Osteocyte (in vitro differentiated cells): ENCODE measurements at regions not wholly inside any gene's neighbourhood (a gene's known extent, or its start where the extent isn't known, plus 50 kb on each side); places are given as distances from the start of the nearest gene placed in this dataset.
"Not testable (repeated sequence)": the region's sequence is repeated elsewhere in the genome, so short reads cannot be mapped to it uniquely, and the experiment has no call there.

Experiments used
- DNase-seq: peaks from one replicate; pipeline ENCODE4 v3.0.0; 2021; ENCODE audit warnings: mixed read lengths; ENCODE audit not compliant: unreplicated experiment; ENCODE audit errors: extremely low spot score
- H3K27ac Mint-ChIP-seq: one replicate; pipeline ENCODE4 v1.8.0; 2021; ENCODE audit warnings: mild to moderate bottlenecking, mixed read lengths; ENCODE audit not compliant: unreplicated experiment
- H3K27me3 Mint-ChIP-seq: one replicate; pipeline ENCODE4 v1.8.0; 2021; ENCODE audit warnings: mixed read lengths; ENCODE audit not compliant: unreplicated experiment
- H3K36me3 Mint-ChIP-seq: one replicate; pipeline ENCODE4 v1.8.0; 2021; ENCODE audit warnings: mixed read lengths; ENCODE audit not compliant: unreplicated experiment
- H3K4me1 Mint-ChIP-seq: one replicate; pipeline ENCODE4 v1.8.0; 2021; ENCODE audit warnings: mixed read lengths; ENCODE audit not compliant: unreplicated experiment
- H3K4me3 Mint-ChIP-seq: one replicate; pipeline ENCODE4 v1.8.0; 2021; ENCODE audit warnings: mild to moderate bottlenecking, moderate library complexity, mixed read lengths; ENCODE audit not compliant: unreplicated experiment
- H3K9me3 Mint-ChIP-seq: one replicate; pipeline ENCODE4 v1.8.0; 2021; ENCODE audit warnings: mixed read lengths; ENCODE audit not compliant: unreplicated experiment
- TF ChIP-seq, protein P1 (sequence below): fragments of 200-600 bp; sonication (generic); IDR thresholded peaks from 2 replicates; pipeline ENCODE4 v1.5.0; 2021; ENCODE audit warnings: antibody characterized with exemption, mild to moderate bottlenecking, moderate library complexity

DNA sequence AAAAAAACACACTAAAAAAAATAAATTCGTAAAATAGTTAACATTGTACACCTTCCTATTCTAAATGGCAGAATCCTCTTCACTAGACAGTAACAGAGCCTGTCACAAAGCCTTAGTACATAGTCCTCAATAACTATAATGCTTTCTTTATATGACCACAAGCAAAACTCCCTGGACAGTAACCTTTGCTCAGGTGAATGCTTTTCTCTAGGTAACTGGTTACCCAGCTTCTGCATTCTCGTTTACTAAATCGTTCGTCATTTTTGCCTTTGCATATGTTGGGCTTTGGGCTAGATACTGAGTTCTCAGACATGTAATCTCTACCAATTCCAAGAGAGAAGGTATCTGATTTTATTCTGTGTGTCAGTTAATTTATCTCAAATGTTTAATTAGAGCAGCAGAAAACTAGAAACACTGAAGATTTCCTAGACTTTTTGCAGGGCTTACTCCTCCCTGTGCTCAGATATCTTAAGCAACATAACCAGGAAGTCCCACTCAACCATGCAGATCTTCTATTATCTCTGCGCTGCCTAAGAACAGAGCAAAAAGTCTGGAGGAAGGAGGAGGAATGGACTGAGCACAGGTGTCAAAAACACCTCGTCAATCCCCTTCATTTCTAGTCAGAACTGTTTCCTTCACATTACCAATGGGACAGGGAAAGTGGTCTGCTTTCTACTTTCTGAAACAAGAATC is 247.7 kb downstream of the SOCS6 start:
- no peak overlapping the region for H3K27ac Mint-ChIP-seq
- no peaks in the 10 kb centered on the region for H3K4me1 Mint-ChIP-seq
- no peak for DNase-seq
- H3K27me3 Mint-ChIP-seq, result no peaks in the 10 kb centered on the region
- TF ChIP-seq, protein P1, sequence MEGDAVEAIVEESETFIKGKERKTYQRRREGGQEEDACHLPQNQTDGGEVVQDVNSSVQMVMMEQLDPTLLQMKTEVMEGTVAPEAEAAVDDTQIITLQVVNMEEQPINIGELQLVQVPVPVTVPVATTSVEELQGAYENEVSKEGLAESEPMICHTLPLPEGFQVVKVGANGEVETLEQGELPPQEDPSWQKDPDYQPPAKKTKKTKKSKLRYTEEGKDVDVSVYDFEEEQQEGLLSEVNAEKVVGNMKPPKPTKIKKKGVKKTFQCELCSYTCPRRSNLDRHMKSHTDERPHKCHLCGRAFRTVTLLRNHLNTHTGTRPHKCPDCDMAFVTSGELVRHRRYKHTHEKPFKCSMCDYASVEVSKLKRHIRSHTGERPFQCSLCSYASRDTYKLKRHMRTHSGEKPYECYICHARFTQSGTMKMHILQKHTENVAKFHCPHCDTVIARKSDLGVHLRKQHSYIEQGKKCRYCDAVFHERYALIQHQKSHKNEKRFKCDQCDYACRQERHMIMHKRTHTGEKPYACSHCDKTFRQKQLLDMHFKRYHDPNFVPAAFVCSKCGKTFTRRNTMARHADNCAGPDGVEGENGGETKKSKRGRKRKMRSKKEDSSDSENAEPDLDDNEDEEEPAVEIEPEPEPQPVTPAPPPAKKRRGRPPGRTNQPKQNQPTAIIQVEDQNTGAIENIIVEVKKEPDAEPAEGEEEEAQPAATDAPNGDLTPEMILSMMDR, result no peak
- no peaks in the 10 kb centered on the region for H3K36me3 Mint-ChIP-seq
- H3K4me3 Mint-ChIP-seq, result no peak overlapping the region
- peaks cover 7% of the 10 kb centered on the region for H3K9me3 Mint-ChIP-seq

DNA sequence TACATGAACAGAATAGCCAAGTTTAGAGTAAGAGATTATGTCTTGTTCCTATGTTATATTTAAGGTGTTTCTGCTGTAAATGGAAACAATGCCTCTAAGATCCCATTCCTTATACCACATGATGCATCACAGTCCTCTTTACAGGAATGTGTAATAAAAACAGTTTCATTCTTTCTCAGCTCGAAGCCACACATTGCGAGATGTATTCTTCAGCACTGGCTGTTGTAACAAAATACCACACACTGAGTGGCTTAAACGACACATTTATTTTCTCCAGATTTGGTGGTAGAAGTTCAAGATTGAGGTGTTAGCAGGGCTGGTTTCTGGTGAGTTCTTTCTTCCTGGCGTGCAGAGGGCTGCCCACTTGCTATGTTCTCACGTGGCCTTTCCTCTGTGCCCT is 246.2 kb downstream of the SOCS6 start:
- Mint-ChIP-seq H3K27ac (no peak overlapping the region), H3K4me3 (no peak overlapping the region), H3K4me1 (no peaks in the 10 kb centered on the region), H3K9me3 (no peaks in the 10 kb centered on the region), H3K36me3 (no peaks in the 10 kb centered on the region), H3K27me3 (peaks cover under 1% of the 10 kb centered on the region)
- no peak for DNase-seq
- TF ChIP-seq, protein P1, result no peak

- peaks cover 24% of the 10 kb centered on the region for H3K27me3 Mint-ChIP-seq
- not testable (repeated sequence) for H3K27ac Mint-ChIP-seq
Measured at GRCh38 chr18:70525322-70525721, 236.5 kb downstream of the SOCS6 start.

GRCh38 chr18:70523792-70524182 is 234.9 kb downstream of the SOCS6 start:
- Mint-ChIP-seq H3K4me1 (no peaks in the 10 kb centered on the region), H3K36me3 (no peaks in the 10 kb centered on the region), H3K27me3 (peaks cover 24% of the 10 kb centered on the region), H3K4me3 (no peak overlapping the region), H3K27ac (no peak overlapping the region), H3K9me3 (peaks cover 3% of the 10 kb centered on the region)
- TF ChIP-seq, protein P1, result no peak
- no peak for DNase-seq

More at GRCh38 chr18:70525322-70525721, 236.5 kb downstream of the SOCS6 start:
- not testable (repeated sequence) for DNase-seq, H3K36me3 Mint-ChIP-seq, H3K4me3 Mint-ChIP-seq, H3K4me1 Mint-ChIP-seq, H3K9me3 Mint-ChIP-seq

DNA sequence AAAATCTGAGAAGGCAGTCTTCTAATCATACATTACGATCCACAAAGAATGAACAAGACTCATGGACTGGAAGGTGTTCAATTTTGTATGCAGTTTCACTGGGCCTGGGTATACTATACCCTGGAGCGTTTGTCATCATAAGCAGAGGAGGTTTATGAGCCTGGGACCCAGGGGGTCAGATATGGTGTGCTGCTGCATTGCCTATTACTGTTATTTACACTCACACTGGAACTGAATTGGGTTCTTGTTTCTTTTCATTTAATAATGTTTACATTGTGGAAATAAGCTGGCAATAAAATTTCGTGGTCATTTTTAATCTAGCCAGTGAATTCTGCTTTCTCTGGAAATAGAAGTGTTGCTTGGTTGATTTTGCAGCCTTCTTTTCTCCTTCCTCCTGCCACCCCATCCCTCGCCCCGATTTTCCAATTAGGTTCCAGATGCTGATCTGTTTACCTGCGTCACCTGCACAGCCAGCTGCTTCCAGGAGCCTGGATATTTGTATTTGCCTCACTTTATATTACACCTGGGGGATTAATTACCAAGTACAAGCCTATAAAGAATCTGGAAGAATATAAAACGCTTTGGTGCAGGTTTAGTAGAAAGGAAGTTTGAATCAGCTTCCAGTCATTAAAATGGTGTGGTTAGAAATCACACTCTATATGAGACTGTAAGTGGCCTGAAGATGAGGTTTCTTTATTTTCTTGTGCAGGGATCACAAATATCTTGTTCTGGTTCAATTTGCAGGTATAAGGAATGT is 234.4 kb downstream of the SOCS6 start:
- TF ChIP-seq, protein P1, result no peak
- no peaks in the 10 kb centered on the region for H3K4me1 Mint-ChIP-seq
- no peaks in the 10 kb centered on the region for H3K36me3 Mint-ChIP-seq
- peaks cover 3% of the 10 kb centered on the region for H3K9me3 Mint-ChIP-seq
- no peak for DNase-seq
- no peak overlapping the region for H3K27ac Mint-ChIP-seq
- H3K27me3 Mint-ChIP-seq, result peaks cover 21% of the 10 kb centered on the region
- H3K4me3 Mint-ChIP-seq, result no peak overlapping the region
